NCI-H510A (cell line): ENCODE measurements at regions not wholly inside any gene's neighbourhood (a gene's known extent, or its start where the extent isn't known, plus 50 kb on each side); places are given as distances from the start of the nearest gene placed in this dataset.

Experiments used
- DNase-seq: peaks from one replicate; lab custom pipeline; 2025; lab: John Stamatoyannopoulos, UW

- DNase-seq, result no peak
Measured at GRCh38 chr14:51513281-51513680, 138.4 kb upstream of the FRMD6 start.

- no peak for DNase-seq
Measured at GRCh38 chr14:51513933-51514332, 137.8 kb upstream of the FRMD6 start.

- no peak for DNase-seq
Measured at GRCh38 chr14:51515611-51516010, 136.1 kb upstream of the FRMD6 start.

- DNase-seq, result no peak
Measured at GRCh38 chr14:51516706-51517395, 134.9 kb upstream of the FRMD6 start.

- no peak for DNase-seq
Measured at GRCh38 chr14:51518280-51518679, 133.4 kb upstream of the FRMD6 start.

- no peak for DNase-seq
Measured at GRCh38 chr14:51518711-51519110, 133.0 kb upstream of the FRMD6 start.

- no peak for DNase-seq
Measured at GRCh38 chr14:51520087-51520486, 131.6 kb upstream of the FRMD6 start.

- DNase-seq, result no peak
Measured at GRCh38 chr14:51521764-51522163, 129.9 kb upstream of the FRMD6 start.

- DNase-seq, result no peak
Measured at GRCh38 chr14:51523243-51523642, 128.5 kb upstream of the FRMD6 start.

GRCh38 chr14:51525739-51526138 lies 126.0 kb upstream of the FRMD6 start:
- no peak for DNase-seq

GRCh38 chr14:51527073-51527472 lies 124.6 kb upstream of the FRMD6 start:
- DNase-seq, result no peak

- DNase-seq, result no peak
Measured at GRCh38 chr14:51529736-51530135, 122.0 kb upstream of the FRMD6 start.

- DNase-seq, result no peak
Measured at GRCh38 chr14:51533160-51533559, 118.5 kb upstream of the FRMD6 start.

GRCh38 chr14:51533872-51534553 lies 117.7 kb upstream of the FRMD6 start:
- no peak for DNase-seq

GRCh38 chr14:51534610-51535011 lies 117.1 kb upstream of the FRMD6 start:
- DNase-seq, result peak; percentile 14

- DNase-seq, result no peak
Measured at GRCh38 chr14:51535443-51536044, 116.2 kb upstream of the FRMD6 start.

- DNase-seq, result no peak
Measured at GRCh38 chr14:51538973-51539372, 112.7 kb upstream of the FRMD6 start.

- DNase-seq, result no peak
Measured at GRCh38 chr14:51539571-51540037, 112.1 kb upstream of the FRMD6 start.

GRCh38 chr14:51540364-51540763 lies 111.3 kb upstream of the FRMD6 start:
- no peak for DNase-seq

- no peak for DNase-seq
Measured at GRCh38 chr14:51544471-51544870, 107.2 kb upstream of the FRMD6 start.

- no peak for DNase-seq
Measured at GRCh38 chr14:51544901-51545300, 106.8 kb upstream of the FRMD6 start.

- no peak for DNase-seq
Measured at GRCh38 chr14:51545396-51545795, 106.3 kb upstream of the FRMD6 start.

GRCh38 chr14:51546099-51546498 lies 105.6 kb upstream of the FRMD6 start:
- DNase-seq, result no peak
